ENCODE measurements at regions not wholly inside any gene's neighbourhood (a gene's known extent, or its start where the extent isn't known, plus 50 kb on each side); places are given as distances from the start of the nearest gene placed in this dataset.

DNA sequence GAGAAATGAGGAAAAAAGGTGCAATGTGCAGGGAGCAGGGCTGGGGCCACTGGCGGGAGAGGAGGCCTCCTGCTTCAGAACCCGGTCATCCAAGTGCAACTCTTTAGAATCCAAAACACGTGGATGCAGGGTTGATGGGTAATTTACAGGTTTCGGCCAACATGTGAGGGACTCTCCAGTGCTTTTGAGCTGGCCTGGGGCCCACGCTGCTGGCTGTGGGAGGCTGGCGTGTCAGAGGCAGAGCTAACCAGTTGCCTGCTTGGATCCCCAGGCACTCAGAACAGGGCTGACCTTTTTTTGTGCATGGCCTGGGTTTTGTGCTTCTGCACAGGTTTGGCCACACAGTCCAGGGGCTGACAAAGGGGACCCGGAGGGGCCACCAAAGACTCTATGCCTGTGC lies 61.6 kb downstream of the GADD45G start:
- ATAC-seq (ENCODE audit: low FRiP score in 2 of 2) = no peak
- H3K4me1 ChIP-seq = peaks cover 31 to 72% (median 55%) of the 10 kb centered on the region in 4 donors
- no peaks in the 10 kb centered on the region for H3K36me3 ChIP-seq
- peak overlapping the region; percentile 48 to 87 (median 68) for H3K27ac ChIP-seq
- TF ChIP-seq POLR2AphosphoS5 (IDR thresholded peaks at IDR 0.05) (no peak), EP300 (IDR thresholded peaks at IDR 0.05) (no peak), POLR2A (IDR thresholded peaks at IDR 0.05) (no peak)
- TF ChIP-seq, protein P1, sequence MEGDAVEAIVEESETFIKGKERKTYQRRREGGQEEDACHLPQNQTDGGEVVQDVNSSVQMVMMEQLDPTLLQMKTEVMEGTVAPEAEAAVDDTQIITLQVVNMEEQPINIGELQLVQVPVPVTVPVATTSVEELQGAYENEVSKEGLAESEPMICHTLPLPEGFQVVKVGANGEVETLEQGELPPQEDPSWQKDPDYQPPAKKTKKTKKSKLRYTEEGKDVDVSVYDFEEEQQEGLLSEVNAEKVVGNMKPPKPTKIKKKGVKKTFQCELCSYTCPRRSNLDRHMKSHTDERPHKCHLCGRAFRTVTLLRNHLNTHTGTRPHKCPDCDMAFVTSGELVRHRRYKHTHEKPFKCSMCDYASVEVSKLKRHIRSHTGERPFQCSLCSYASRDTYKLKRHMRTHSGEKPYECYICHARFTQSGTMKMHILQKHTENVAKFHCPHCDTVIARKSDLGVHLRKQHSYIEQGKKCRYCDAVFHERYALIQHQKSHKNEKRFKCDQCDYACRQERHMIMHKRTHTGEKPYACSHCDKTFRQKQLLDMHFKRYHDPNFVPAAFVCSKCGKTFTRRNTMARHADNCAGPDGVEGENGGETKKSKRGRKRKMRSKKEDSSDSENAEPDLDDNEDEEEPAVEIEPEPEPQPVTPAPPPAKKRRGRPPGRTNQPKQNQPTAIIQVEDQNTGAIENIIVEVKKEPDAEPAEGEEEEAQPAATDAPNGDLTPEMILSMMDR (IDR thresholded peaks at IDR 0.05) = no peak
- DNase-seq = no peak
- WGBS, 2 donors = 75 to 79% methylated on average over 6 to 7 of the region's 7 CpGs
- H3K4me3 ChIP-seq = no peak overlapping the region
- no peaks in the 10 kb centered on the region for H3K9me3 ChIP-seq
- H3K27me3 ChIP-seq = no peaks in the 10 kb centered on the region

DNA sequence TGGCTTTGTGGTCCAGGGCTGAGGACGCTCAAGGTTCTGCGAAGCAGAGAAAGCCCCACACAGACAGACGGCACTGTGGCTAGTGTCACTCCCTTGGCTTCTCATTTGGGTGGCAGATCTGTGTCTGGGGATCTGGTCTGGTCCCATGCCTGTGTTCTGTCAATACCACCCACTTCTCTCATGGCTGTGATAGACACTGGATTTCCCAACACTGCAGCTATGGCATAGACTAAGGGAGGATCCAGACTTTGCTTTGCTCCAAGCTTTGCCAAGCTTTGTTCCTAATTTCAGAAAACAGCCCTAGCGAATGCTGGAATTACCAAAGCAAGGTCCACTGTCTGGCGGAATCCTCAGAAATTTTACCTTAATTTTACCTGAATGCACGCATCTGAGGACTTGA lies 62.1 kb downstream of the GADD45G start:
- TF ChIP-seq POLR2A (IDR thresholded peaks at IDR 0.05) (no peak), EP300 (IDR thresholded peaks at IDR 0.05) (no peak), POLR2AphosphoS5 (IDR thresholded peaks at IDR 0.05) (no peak)
- TF ChIP-seq, protein P1 (IDR thresholded peaks at IDR 0.05) = no peak
- H3K27me3 ChIP-seq = no peaks in the 10 kb centered on the region
- peak overlapping the region in 3 of 4 donors; percentile 68 to 87 (median 69) for H3K27ac ChIP-seq
- H3K4me1 ChIP-seq = peaks cover 25 to 66% (median 49%) of the 10 kb centered on the region in 4 donors
- ATAC-seq (ENCODE audit: low FRiP score in 2 of 2) (no peak), DNase-seq (no peak)
- H3K36me3 ChIP-seq = no peaks in the 10 kb centered on the region
- no peaks in the 10 kb centered on the region for H3K9me3 ChIP-seq
- no peak overlapping the region for H3K4me3 ChIP-seq
- WGBS, 2 donors = 90 to 91% methylated on average over 3 to 6 of the region's 6 CpGs

DNA sequence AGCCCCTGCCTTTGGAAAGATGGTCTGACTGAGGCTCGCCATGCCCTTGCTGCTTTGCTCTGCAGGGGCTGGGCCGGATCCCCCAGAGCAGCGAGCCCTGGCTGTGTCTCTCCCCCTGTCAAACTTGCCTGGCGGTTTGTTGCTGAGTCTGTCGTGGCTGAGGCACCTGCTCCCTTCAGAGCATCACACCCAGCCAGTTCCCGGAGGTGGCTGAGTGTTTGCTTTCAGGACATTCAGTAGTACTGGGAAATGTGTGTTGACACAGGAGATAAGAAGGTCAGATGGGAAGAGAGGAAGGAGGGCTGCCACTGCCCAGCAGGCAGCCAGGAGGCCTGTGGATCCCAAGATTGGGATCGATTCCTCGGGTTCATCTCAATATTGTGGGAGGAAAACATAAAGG lies 62.9 kb downstream of the GADD45G start:
- 70 to 85% methylated on average over 5 to 8 of the region's 8 CpGs for WGBS, 2 donors
- Histone ChIP-seq H3K4me1 (peaks cover 17 to 58% (median 41%) of the 10 kb centered on the region in 4 donors), H3K9me3 (no peaks in the 10 kb centered on the region), H3K27me3 (no peaks in the 10 kb centered on the region), H3K36me3 (no peaks in the 10 kb centered on the region), H3K4me3 (no peak overlapping the region), H3K27ac (peak overlapping the region; percentile 62 to 87 (median 68))
- TF ChIP-seq, protein P1 (IDR thresholded peaks at IDR 0.05) = no peak
- peak; percentile 87 to 88 for TF ChIP-seq POLR2AphosphoS5 (IDR thresholded peaks at IDR 0.05)
- peak in 2 of 4 donors; percentile 20 to 58 for TF ChIP-seq POLR2A (IDR thresholded peaks at IDR 0.05)
- TF ChIP-seq EP300 (IDR thresholded peaks at IDR 0.05) = peak; percentile 93 to 100 (median 97)
- peak in 1 of 2 donors; percentile 38 for ATAC-seq (ENCODE audit: low FRiP score in 2 of 2)
- peak in 1 of 2 donors; percentile 89 for DNase-seq

DNA sequence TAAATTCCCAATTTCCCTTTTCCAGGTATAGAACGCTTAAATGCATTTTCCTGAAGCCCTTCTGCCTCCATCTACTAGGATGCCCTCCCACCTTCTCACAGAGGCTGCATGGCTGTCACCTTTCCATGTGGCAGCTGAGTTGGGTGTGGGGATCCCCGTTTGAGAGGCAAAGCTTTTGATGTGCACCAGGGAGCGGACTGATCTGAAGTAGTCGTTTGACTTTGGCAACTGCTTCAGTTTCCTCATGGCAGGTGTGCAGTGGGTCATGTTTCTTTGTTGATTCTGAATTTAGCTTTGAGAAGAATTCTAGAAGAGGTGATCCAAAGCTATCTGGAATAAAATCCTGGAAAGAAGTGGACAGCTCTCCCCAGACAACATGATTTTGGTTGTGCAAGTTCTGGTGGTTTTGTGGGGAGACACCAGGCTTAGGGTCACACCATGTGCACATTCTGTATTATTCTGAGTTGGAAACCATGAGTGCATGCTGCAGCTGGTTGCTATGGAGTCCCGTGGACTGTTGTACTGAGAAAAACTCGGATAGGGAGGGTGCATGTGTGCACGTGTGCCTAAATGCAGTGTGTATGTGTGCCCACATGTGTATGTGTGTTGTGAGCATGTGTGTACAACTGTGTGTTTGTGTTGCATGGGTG lies 63.5 kb downstream of the GADD45G start:
- 54% methylated on average over 7 of the region's 7 CpGs for WGBS, 2 donors
- H3K36me3 ChIP-seq = no peaks in the 10 kb centered on the region
- DNase-seq = peak in 1 of 2 donors; percentile 57

More for the DNA sequence above, 63.5 kb downstream of the GADD45G start:
- TF ChIP-seq POLR2AphosphoS5 (IDR thresholded peaks at IDR 0.05) (no peak), EP300 (IDR thresholded peaks at IDR 0.05) (no peak), POLR2A (IDR thresholded peaks at IDR 0.05) (no peak)
- TF ChIP-seq, protein P1 (IDR thresholded peaks at IDR 0.05) = no peak
- Histone ChIP-seq H3K4me1 (peaks cover 12 to 52% (median 35%) of the 10 kb centered on the region in 4 donors), H3K9me3 (no peaks in the 10 kb centered on the region), H3K4me3 (no peak overlapping the region), H3K27ac (peak overlapping the region; percentile 62 to 87 (median 68)), H3K27me3 (no peaks in the 10 kb centered on the region)
- peak in 1 of 2 donors; percentile 19 for ATAC-seq (ENCODE audit: low FRiP score in 2 of 2)

Data from upper lobe of left lung (tissue), 6 donors.